H9 (cell line): ENCODE measurements at regions not wholly inside any gene's neighbourhood (a gene's known extent, or its start where the extent isn't known, plus 50 kb on each side); places are given as distances from the start of the nearest gene placed in this dataset.

Experiments used
- DNase-seq: peaks from one replicate; pipeline ENCODE4 v3.0.0-alpha.2; 2017
- H2AFZ ChIP-seq: one replicate; pipeline ENCODE4 v1.6.1; 2013; ENCODE audit warnings: mild to moderate bottlenecking, low read length, control low read depth, moderate library complexity
- H2AK5ac ChIP-seq: 2 replicates; pipeline ENCODE4 v1.6.1; 2013; ENCODE audit warnings: low read length, control low read depth, mixed read lengths; ENCODE audit not compliant: insufficient read length
- H2BK120ac ChIP-seq: one replicate; pipeline ENCODE4 v1.6.1; 2013; ENCODE audit warnings: low read depth, mild to moderate bottlenecking, low read length, control low read depth, inconsistent platforms; ENCODE audit not compliant: poor library complexity, severe bottlenecking
- H2BK12ac ChIP-seq: 2 replicates; pipeline ENCODE4 v1.6.1; 2013; ENCODE audit warnings: low read length, control low read depth, mixed read lengths, low read depth; ENCODE audit not compliant: insufficient read length
- H2BK15ac ChIP-seq: 2 replicates; pipeline ENCODE4 v1.6.1; 2013; ENCODE audit warnings: low read depth, low read length, control low read depth
- H2BK20ac ChIP-seq: one replicate; pipeline ENCODE4 v1.6.1; 2013; ENCODE audit warnings: low read depth, mild to moderate bottlenecking, low read length, control low read depth, inconsistent platforms; ENCODE audit not compliant: poor library complexity, severe bottlenecking
- H2BK5ac ChIP-seq: 2 replicates; pipeline ENCODE4 v1.6.1; 2013; ENCODE audit warnings: low read length, control low read depth, mixed read lengths; ENCODE audit not compliant: insufficient read length
- H3K14ac ChIP-seq: 2 replicates; pipeline ENCODE4 v1.6.1; 2013; ENCODE audit warnings: low read length, control low read depth; ENCODE audit not compliant: insufficient read depth
- H3K18ac ChIP-seq: 2 replicates; pipeline ENCODE4 v1.6.1; 2013; ENCODE audit warnings: low read depth, mild to moderate bottlenecking, mixed read lengths, low read length, control low read depth; ENCODE audit not compliant: insufficient read length
- H3K23ac ChIP-seq: 2 replicates; pipeline ENCODE4 v1.6.1; 2013; ENCODE audit warnings: low read length, control low read depth, mixed read lengths, low read depth; ENCODE audit not compliant: insufficient read length
- H3K23me2 ChIP-seq: 2 replicates; pipeline ENCODE4 v1.6.1; 2013; ENCODE audit warnings: low read depth, mild to moderate bottlenecking, mixed read lengths, low read length, control low read depth; ENCODE audit not compliant: insufficient read length, poor library complexity, severe bottlenecking
- H3K27ac ChIP-seq: 2 replicates; pipeline ENCODE4 v1.5.1; 2013; ENCODE audit warnings: low read length, control low read depth, mixed read lengths, low read depth; ENCODE audit not compliant: insufficient read length
- H3K27me3 ChIP-seq: 2 replicates; pipeline ENCODE4 v1.6.1; 2013; ENCODE audit warnings: low read length, control low read depth, inconsistent platforms; ENCODE audit not compliant: insufficient read depth
- H3K4ac ChIP-seq: 2 replicates; pipeline ENCODE4 v1.6.1; 2013; ENCODE audit warnings: low read depth, mild to moderate bottlenecking, control low read depth, inconsistent platforms, low read length, moderate library complexity
- H3K4me1 ChIP-seq: 2 replicates; pipeline ENCODE4 v1.6.1; 2013; ENCODE audit warnings: low read length, control low read depth, inconsistent platforms; ENCODE audit not compliant: insufficient read depth
- H3K4me2 ChIP-seq: 2 replicates; pipeline ENCODE4 v1.6.1; 2013; ENCODE audit warnings: low read length, control low read depth, mixed read lengths; ENCODE audit not compliant: insufficient read length, insufficient read depth
- H3K56ac ChIP-seq: 2 replicates; pipeline ENCODE4 v1.6.1; 2013; ENCODE audit warnings: low read depth, mild to moderate bottlenecking, mixed read lengths, low read length, control low read depth; ENCODE audit not compliant: insufficient read length
- H3K79me1 ChIP-seq: 2 replicates; pipeline ENCODE4 v1.6.1; 2013; ENCODE audit warnings: low read depth, mild to moderate bottlenecking, moderate library complexity, low read length, control low read depth, inconsistent platforms; ENCODE audit not compliant: insufficient read depth, poor library complexity, severe bottlenecking
- H3K79me2 ChIP-seq: 2 replicates; pipeline ENCODE4 v1.6.1; 2013; ENCODE audit warnings: low read length, control low read depth, inconsistent platforms; ENCODE audit not compliant: insufficient read depth
- H3K9ac ChIP-seq: 2 replicates; pipeline ENCODE4 v1.6.1; 2013; ENCODE audit warnings: low read length, control low read depth, mixed read lengths; ENCODE audit not compliant: insufficient read length; ENCODE audit errors: extremely low read depth
- H3K9me3 ChIP-seq: one replicate; pipeline ENCODE4 v1.6.1; 2013; ENCODE audit warnings: low read depth, low read length, inconsistent platforms; ENCODE audit not compliant: control insufficient read depth
- H3T11ph ChIP-seq: one replicate; pipeline ENCODE4 v1.6.1; 2013; ENCODE audit warnings: mild to moderate bottlenecking, low read length, control low read depth, inconsistent platforms
- H4K20me1 ChIP-seq: one replicate; pipeline ENCODE4 v1.6.1; 2013; ENCODE audit not compliant: control insufficient read depth, insufficient read length, insufficient read depth
- H4K5ac ChIP-seq: 2 replicates; pipeline ENCODE4 v1.6.1; 2013; ENCODE audit warnings: low read depth, mild to moderate bottlenecking, mixed read lengths, low read length, control low read depth; ENCODE audit not compliant: insufficient read length
- H4K8ac ChIP-seq: replicated peaks from 2 replicates; pipeline ENCODE4 v1.6.1; 2013; ENCODE audit warnings: low read length, control low read depth, mixed read lengths, low read depth; ENCODE audit not compliant: insufficient read length
- H4K91ac ChIP-seq: 2 replicates; pipeline ENCODE4 v1.6.1; 2013; ENCODE audit warnings: low read depth, mild to moderate bottlenecking, moderate library complexity, mixed read lengths, low read length, control low read depth; ENCODE audit not compliant: insufficient read length
- H3K27ac Mint-ChIP-seq, 3 experiments: 2 replicates in 2 of 3; 3 replicates in 1 of 3; pipeline ENCODE4 v1.8.0; 2020 to 2021; ENCODE audit warnings: mixed read lengths in 3 of 3, mild to moderate bottlenecking in 1 of 3, moderate library complexity in 1 of 3
- H3K27me3 Mint-ChIP-seq: 2 replicates; pipeline ENCODE4 v1.8.0; 2021; ENCODE audit warnings: low read depth, mild to moderate bottlenecking, moderate library complexity, mixed read lengths
- H3K36me3 Mint-ChIP-seq, 3 experiments: 2 replicates in 2 of 3; 3 replicates in 1 of 3; pipeline ENCODE4 v1.8.0; 2020 to 2021; ENCODE audit warnings: low read depth in 3 of 3, mixed read lengths in 3 of 3; ENCODE audit not compliant: insufficient read depth in 1 of 3
- H3K4me1 Mint-ChIP-seq, 2 experiments: 2 replicates each; pipeline ENCODE4 v1.8.0; 2020; ENCODE audit warnings: mixed read lengths in 2 of 2
- H3K4me3 Mint-ChIP-seq, 2 experiments: 2 replicates in 1 of 2; 3 replicates in 1 of 2; pipeline ENCODE4 v1.8.0; 2020 to 2021; ENCODE audit warnings: mild to moderate bottlenecking in 2 of 2, mixed read lengths in 2 of 2, moderate library complexity in 1 of 2
- H3K9me3 Mint-ChIP-seq, 2 experiments: 2 replicates in 1 of 2; 3 replicates in 1 of 2; pipeline ENCODE4 v1.8.0; 2020; ENCODE audit warnings: mild to moderate bottlenecking in 2 of 2, mixed read lengths in 2 of 2, moderate library complexity in 1 of 2
- CTCF ChIP-seq: fragments of 200-600 bp; sonication (generic); conservative IDR thresholded peaks from 3 replicates; pipeline ENCODE4 v1.8.0; 2021; ENCODE audit warnings: antibody characterized with exemption, mild to moderate bottlenecking

DNA sequence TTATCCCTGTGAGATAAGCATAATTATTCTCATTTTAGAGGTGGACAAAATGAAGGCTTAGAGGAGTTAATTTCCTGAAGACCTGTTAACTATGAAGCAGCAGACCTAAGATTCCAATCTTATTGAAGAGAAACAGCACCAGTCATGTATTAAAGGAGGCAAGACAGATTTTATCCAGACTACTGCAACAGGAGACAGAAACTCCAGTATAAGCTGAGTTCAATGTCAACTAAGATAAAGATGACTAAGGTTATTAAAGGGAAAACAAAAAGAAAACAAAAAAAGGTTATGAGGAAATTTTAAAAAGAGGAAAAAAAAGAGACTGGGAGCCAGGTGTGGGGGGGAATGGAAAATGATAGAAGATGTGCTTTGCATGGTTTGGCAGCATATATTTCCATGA is 707.7 kb upstream of the NR2F2 start:
- Mint-ChIP-seq H3K27ac (no peak overlapping the region), H3K9me3 (peaks cover 5 to 7% of the 10 kb centered on the region in 2 experiments; a peak in 2 of 5 replicates), H3K27me3 (no peaks in the 10 kb centered on the region; the same call in 1 of the 2 replicates), H3K4me1 (peaks cover 10% of the 10 kb centered on the region in 2 experiments), H3K4me3 (no peak overlapping the region), H3K36me3 (peaks cover 0 to 11% (median 3%) of the 10 kb centered on the region in 3 experiments; a peak in 3 of 7 replicates)
- no peak overlapping the region for H2AK5ac ChIP-seq
- no peak overlapping the region for H2BK20ac ChIP-seq
- H2AFZ ChIP-seq, result no peak overlapping the region
- no peaks in the 10 kb centered on the region for H3K27me3 ChIP-seq
- H3K27ac ChIP-seq, result no peak overlapping the region
- no peak overlapping the region for H3K18ac ChIP-seq
- H3K9me3 ChIP-seq, result no peaks in the 10 kb centered on the region
- H3K4me1 ChIP-seq, result no peaks in the 10 kb centered on the region; the same call in 1 of the 2 replicates
- no peak overlapping the region for H3K23ac ChIP-seq
- no peaks in the 10 kb centered on the region for H4K20me1 ChIP-seq
- H3K79me1 ChIP-seq, result no peaks in the 10 kb centered on the region
- H3K9ac ChIP-seq, result no peak overlapping the region
- no peaks in the 10 kb centered on the region for H3K23me2 ChIP-seq
- H2BK12ac ChIP-seq, result no peak overlapping the region
- H4K91ac ChIP-seq, result no peak overlapping the region
- no peak overlapping the region for H4K5ac ChIP-seq
- H2BK120ac ChIP-seq, result no peak overlapping the region
- no peak overlapping the region for H3K56ac ChIP-seq
- no peak overlapping the region for H3K14ac ChIP-seq
- H3K4me2 ChIP-seq, result no peak overlapping the region
- H3T11ph ChIP-seq, result no peak overlapping the region
- no peak overlapping the region for H4K8ac ChIP-seq
- H2BK15ac ChIP-seq, result no peak overlapping the region
- DNase-seq, result no peak
- no peak for TF ChIP-seq CTCF
- no peak overlapping the region for H3K4ac ChIP-seq
- H2BK5ac ChIP-seq, result no peak overlapping the region
- no peaks in the 10 kb centered on the region for H3K79me2 ChIP-seq
